ENCODE measurements at regions not wholly inside any gene's neighbourhood (a gene's known extent, or its start where the extent isn't known, plus 50 kb on each side); places are given as distances from the start of the nearest gene placed in this dataset.

GRCh38 chr5:110356677-110357076 lies 369.8 kb downstream of the TMEM232 start:
- no peak for TF ChIP-seq EZH2 (IDR thresholded peaks at IDR 0.05; ENCODE audit: borderline replicate concordance, low read length)
- no peak for TF ChIP-seq CTCF (IDR thresholded peaks at IDR 0.05; ENCODE audit: low read length)
- H2AFZ ChIP-seq (ENCODE audit: low read length) = no peak overlapping the region

GRCh38 chr5:110359221-110359620 lies 367.2 kb downstream of the TMEM232 start:
- Histone ChIP-seq H2AFZ (ENCODE audit: low read length) (no peak overlapping the region), H3K9me2 (ENCODE audit: low read depth, low read length) (no peaks in the 10 kb centered on the region), H3K27me3 (ENCODE audit: insufficient read depth, low read length) (no peaks in the 10 kb centered on the region), H3K4me3 (ENCODE audit: low read depth, low read length, poor library complexity, severe bottlenecking) (no peak overlapping the region), H4K20me1 (ENCODE audit: insufficient read depth, low read length) (no peaks in the 10 kb centered on the region), H3K4me1 (ENCODE audit: insufficient read depth, low read length, severe bottlenecking) (no peaks in the 10 kb centered on the region), H3K79me2 (ENCODE audit: insufficient read depth, low read length) (no peaks in the 10 kb centered on the region), H3K4me2 (ENCODE audit: low read length) (no peak overlapping the region), H3K27ac (ENCODE audit: low read depth, low read length, poor library complexity, severe bottlenecking) (no peak overlapping the region), H3K9me3 (ENCODE audit: low read length) (no peaks in the 10 kb centered on the region), H3K36me3 (ENCODE audit: insufficient read depth, low read length) (no peaks in the 10 kb centered on the region), H3F3A (ENCODE audit: insufficient read depth, low read length) (no peaks in the 10 kb centered on the region), H3K9ac (ENCODE audit: low read length) (no peak overlapping the region)
- TF ChIP-seq EZH2 (IDR thresholded peaks at IDR 0.05; ENCODE audit: borderline replicate concordance, low read length) = no peak
- no peak for TF ChIP-seq CTCF (IDR thresholded peaks at IDR 0.05; ENCODE audit: low read length)

More at GRCh38 chr5:110356677-110357076, 369.8 kb downstream of the TMEM232 start:
- H3K9me3 ChIP-seq (ENCODE audit: low read length) = no peaks in the 10 kb centered on the region
- no peaks in the 10 kb centered on the region for H3K9me2 ChIP-seq (ENCODE audit: low read depth, low read length)
- H3K4me3 ChIP-seq (ENCODE audit: low read depth, low read length, poor library complexity, severe bottlenecking) = no peak overlapping the region
- no peak overlapping the region for H3K27ac ChIP-seq (ENCODE audit: low read depth, low read length, poor library complexity, severe bottlenecking)
- H3K4me2 ChIP-seq (ENCODE audit: low read length) = no peak overlapping the region
- H3K27me3 ChIP-seq (ENCODE audit: insufficient read depth, low read length) = no peaks in the 10 kb centered on the region
- H3K79me2 ChIP-seq (ENCODE audit: insufficient read depth, low read length) = no peaks in the 10 kb centered on the region
- H3K36me3 ChIP-seq (ENCODE audit: insufficient read depth, low read length) = no peaks in the 10 kb centered on the region
- no peak overlapping the region for H3K9ac ChIP-seq (ENCODE audit: low read length)
- H3K4me1 ChIP-seq (ENCODE audit: insufficient read depth, low read length, severe bottlenecking) = no peaks in the 10 kb centered on the region
- no peaks in the 10 kb centered on the region for H4K20me1 ChIP-seq (ENCODE audit: insufficient read depth, low read length)
- no peaks in the 10 kb centered on the region for H3F3A ChIP-seq (ENCODE audit: insufficient read depth, low read length)

- Histone ChIP-seq H3K9me2 (ENCODE audit: low read depth, low read length) (no peaks in the 10 kb centered on the region), H3K27me3 (ENCODE audit: insufficient read depth, low read length) (no peaks in the 10 kb centered on the region), H3K9ac (ENCODE audit: low read length) (no peak overlapping the region), H4K20me1 (ENCODE audit: insufficient read depth, low read length) (no peaks in the 10 kb centered on the region), H3K36me3 (ENCODE audit: insufficient read depth, low read length) (no peaks in the 10 kb centered on the region), H3K4me1 (ENCODE audit: insufficient read depth, low read length, severe bottlenecking) (no peaks in the 10 kb centered on the region), H3K4me2 (ENCODE audit: low read length) (no peak overlapping the region), H3K79me2 (ENCODE audit: insufficient read depth, low read length) (no peaks in the 10 kb centered on the region), H3K9me3 (ENCODE audit: low read length) (no peaks in the 10 kb centered on the region), H3K27ac (ENCODE audit: low read depth, low read length, poor library complexity, severe bottlenecking) (no peak overlapping the region), H3F3A (ENCODE audit: insufficient read depth, low read length) (no peaks in the 10 kb centered on the region), H2AFZ (ENCODE audit: low read length) (no peak overlapping the region), H3K4me3 (ENCODE audit: low read depth, low read length, poor library complexity, severe bottlenecking) (no peak overlapping the region)
- TF ChIP-seq CTCF (IDR thresholded peaks at IDR 0.05; ENCODE audit: low read length) = no peak
- TF ChIP-seq EZH2 (IDR thresholded peaks at IDR 0.05; ENCODE audit: borderline replicate concordance, low read length) = no peak
These were observed 365.0 kb downstream of the TMEM232 start for GRCh38 chr5:110361471-110361870.

Measured in OCI-LY1 (cell line).